ENCODE measurements at regions not wholly inside any gene's neighbourhood (a gene's known extent, or its start where the extent isn't known, plus 50 kb on each side); places are given as distances from the start of the nearest gene placed in this dataset.

DNA sequence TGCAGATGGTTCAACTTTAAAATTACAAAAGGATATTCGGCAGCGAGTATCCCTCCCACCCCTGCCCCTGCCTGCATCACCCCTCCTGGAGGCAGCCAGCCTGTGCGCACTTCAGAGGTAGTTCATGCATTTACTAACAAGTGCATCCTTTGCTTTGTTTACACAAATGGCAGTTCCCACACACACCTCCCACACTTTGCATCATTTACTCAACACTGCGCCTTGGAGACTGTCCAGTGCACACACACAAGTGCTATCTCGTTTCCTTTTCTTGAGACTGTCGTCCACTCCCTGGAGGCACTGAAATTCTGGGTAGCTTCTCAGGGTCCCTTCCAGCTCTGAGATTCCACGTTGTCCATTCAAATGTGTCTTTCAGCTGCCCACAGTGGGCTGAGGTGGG, 53.1 kb upstream of the VSX1 start:
- no peak for TF ChIP-seq L3MBTL2 (conservative IDR thresholded peaks at IDR 0.05)
- no peak for TF ChIP-seq SP1 (IDR thresholded peaks at IDR 0.05)
- TF ChIP-seq FOXM1 (IDR thresholded peaks at IDR 0.05; ENCODE audit: borderline replicate concordance), result no peak
- TF ChIP-seq, protein P1, sequence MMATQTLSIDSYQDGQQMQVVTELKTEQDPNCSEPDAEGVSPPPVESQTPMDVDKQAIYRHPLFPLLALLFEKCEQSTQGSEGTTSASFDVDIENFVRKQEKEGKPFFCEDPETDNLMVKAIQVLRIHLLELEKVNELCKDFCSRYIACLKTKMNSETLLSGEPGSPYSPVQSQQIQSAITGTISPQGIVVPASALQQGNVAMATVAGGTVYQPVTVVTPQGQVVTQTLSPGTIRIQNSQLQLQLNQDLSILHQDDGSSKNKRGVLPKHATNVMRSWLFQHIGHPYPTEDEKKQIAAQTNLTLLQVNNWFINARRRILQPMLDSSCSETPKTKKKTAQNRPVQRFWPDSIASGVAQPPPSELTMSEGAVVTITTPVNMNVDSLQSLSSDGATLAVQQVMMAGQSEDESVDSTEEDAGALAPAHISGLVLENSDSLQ (IDR thresholded peaks at IDR 0.05), result no peak
- no peak for TF ChIP-seq ZNF384 (IDR thresholded peaks at IDR 0.05)
- TF ChIP-seq NFRKB (IDR thresholded peaks at IDR 0.05), result no peak
- TF ChIP-seq LEF1 (IDR thresholded peaks at IDR 0.05; ENCODE audit: borderline replicate concordance), result no peak
- TF ChIP-seq SUZ12 (IDR thresholded peaks at IDR 0.05), result no peak
- TF ChIP-seq TARDBP (IDR thresholded peaks at IDR 0.05), result no peak
- TF ChIP-seq FOXA1 (IDR thresholded peaks at IDR 0.05), result no peak
- TF ChIP-seq HDGF (IDR thresholded peaks at IDR 0.05; ENCODE audit: borderline replicate concordance), result no peak
- no peak for TF ChIP-seq FOXK2 (IDR thresholded peaks at IDR 0.05)
- no peak for TF ChIP-seq ELF4 (IDR thresholded peaks at IDR 0.05)
- no peak for TF ChIP-seq ARNT (IDR thresholded peaks at IDR 0.05)
- no peak for DNase-seq (ENCODE audit: extremely low spot score)
- ChIA-PET POLR2A (no interaction called here), CTCF (no interaction called here)

DNA sequence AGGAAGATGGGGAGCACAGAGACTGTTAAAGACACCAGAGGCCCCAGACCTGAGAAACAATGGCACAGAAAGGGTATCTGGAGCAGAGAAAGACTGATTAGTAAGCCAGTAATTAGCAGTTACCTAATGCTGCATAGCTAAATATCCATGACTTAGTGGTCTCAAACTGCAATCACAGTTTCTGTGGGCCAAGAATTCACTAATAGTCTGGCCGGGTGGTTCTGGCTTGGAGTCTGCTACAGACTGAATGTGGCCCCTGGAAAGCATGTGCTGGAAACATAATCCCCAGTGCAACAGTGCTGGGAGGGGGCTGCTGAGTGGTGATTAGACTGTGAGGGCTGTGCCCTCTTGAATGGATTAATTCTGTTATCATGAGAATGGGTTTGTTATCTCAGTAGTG, 54.1 kb upstream of the VSX1 start:
- TF ChIP-seq TARDBP (IDR thresholded peaks at IDR 0.05), result no peak
- no peak for TF ChIP-seq FOXA1 (IDR thresholded peaks at IDR 0.05)
- no peak for TF ChIP-seq SP1 (IDR thresholded peaks at IDR 0.05)
- TF ChIP-seq LEF1 (IDR thresholded peaks at IDR 0.05; ENCODE audit: borderline replicate concordance), result no peak
- TF ChIP-seq, protein P1 (IDR thresholded peaks at IDR 0.05), result no peak
- TF ChIP-seq ARNT (IDR thresholded peaks at IDR 0.05), result no peak
- TF ChIP-seq NFRKB (IDR thresholded peaks at IDR 0.05), result no peak
- no peak for TF ChIP-seq FOXK2 (IDR thresholded peaks at IDR 0.05)
- TF ChIP-seq ELF4 (IDR thresholded peaks at IDR 0.05), result no peak
- POLR2A ChIA-PET, result no interaction called here
- CTCF ChIA-PET, result no interaction called here
- no peak for DNase-seq (ENCODE audit: extremely low spot score)

DNA sequence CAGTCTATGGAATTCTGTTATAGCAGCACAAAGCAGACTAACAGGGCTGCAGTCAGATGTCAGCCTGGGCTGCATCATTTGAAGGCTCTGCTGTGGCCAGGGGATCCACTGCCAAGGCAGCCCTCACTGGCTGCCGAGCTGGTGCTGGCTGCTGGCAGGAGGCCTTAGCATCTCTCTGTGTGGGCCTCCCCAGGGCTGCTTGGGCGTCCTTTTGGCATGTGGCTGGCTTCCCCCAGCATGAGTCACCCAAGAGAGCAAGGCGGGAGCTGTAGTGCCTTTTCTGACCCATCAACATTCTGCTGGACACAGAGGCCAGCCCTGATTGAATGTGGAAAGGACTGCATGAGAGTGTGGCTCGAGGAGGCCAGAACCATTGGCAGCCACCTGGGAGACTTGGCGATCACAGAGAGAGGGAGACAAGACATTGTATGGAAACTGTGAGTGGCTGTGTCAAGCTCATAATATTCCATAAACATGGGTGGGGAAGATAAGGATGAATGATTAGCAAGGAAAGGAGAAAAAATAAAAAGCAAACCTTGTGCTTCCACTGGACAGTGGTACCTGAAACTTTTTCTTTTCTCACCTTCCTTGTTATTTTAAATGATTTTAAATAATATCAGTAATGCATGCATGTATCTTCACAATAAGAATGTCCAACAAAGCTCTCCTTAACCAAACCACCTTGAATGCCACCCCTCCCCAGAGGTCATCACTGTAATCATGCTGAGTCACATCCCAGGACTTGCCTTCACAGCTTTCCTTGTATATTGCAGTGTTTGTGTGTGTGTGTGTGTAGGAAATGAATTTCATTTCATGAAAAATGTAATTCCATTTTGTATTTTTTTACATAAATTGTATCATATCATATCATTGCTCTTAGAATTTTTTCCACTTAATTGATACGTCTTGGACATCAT, 55.0 kb upstream of the VSX1 start:
- ChIA-PET CTCF (interaction anchor here (0.6 kb wide), 1 partner anchor 24 kb away, joined by 5 read pairs; no protein-coding TSS in a partner anchor), POLR2A (no interaction called here)
- TF ChIP-seq FOXK2 (IDR thresholded peaks at IDR 0.05) (no peak), ARNT (IDR thresholded peaks at IDR 0.05) (no peak), ELF4 (IDR thresholded peaks at IDR 0.05) (no peak), SUZ12 (IDR thresholded peaks at IDR 0.05) (no peak), LEF1 (IDR thresholded peaks at IDR 0.05; ENCODE audit: borderline replicate concordance) (no peak), TARDBP (IDR thresholded peaks at IDR 0.05) (no peak), CTBP1 (IDR thresholded peaks at IDR 0.05; ENCODE audit: borderline replicate concordance) (no peak), FOXM1 (IDR thresholded peaks at IDR 0.05; ENCODE audit: borderline replicate concordance) (no peak)
- no peak for DNase-seq (ENCODE audit: extremely low spot score)

DNA sequence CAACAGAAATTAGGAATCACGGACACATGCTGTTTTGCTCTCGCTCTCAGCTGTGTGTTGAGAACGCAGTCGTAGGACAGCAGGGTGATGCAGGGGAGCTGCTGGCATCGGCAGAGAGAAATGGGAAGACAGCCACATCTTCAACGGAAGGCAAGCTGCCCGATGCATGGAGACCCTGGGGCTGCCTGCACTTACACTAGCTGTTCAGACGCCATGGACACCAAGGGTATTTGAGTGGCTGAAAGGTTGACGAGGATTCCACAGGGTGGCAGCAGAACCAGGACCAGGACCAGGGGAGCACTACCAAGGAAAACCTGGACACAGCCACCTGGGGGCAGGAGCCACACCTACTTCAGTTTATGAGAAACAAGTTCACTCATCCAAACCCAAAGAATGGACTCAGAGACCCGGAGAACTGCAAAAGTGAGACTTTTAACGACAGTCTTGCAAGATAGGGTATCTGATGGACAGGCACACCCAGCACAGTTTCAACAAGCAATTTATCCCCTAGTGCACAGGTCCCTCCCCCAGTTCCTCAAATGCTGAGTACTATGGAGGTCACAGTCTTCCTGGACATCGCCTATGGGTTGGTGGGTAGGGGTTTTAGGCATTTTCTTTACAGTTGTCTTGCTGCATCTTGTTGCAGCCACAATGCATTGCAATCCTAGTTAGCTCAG, 56.3 kb upstream of the ENTPD6 start:
- ChIA-PET CTCF (no interaction called here), POLR2A (no interaction called here)
- DNase-seq (ENCODE audit: extremely low spot score), result no peak
- no peak for TF ChIP-seq NFRKB (IDR thresholded peaks at IDR 0.05)
- no peak for TF ChIP-seq L3MBTL2 (conservative IDR thresholded peaks at IDR 0.05)
- TF ChIP-seq HDGF (IDR thresholded peaks at IDR 0.05; ENCODE audit: borderline replicate concordance), result no peak
- TF ChIP-seq TARDBP (IDR thresholded peaks at IDR 0.05), result no peak
- TF ChIP-seq, protein P1 (IDR thresholded peaks at IDR 0.05), result no peak
- no peak for TF ChIP-seq FOXM1 (IDR thresholded peaks at IDR 0.05; ENCODE audit: borderline replicate concordance)
- no peak for TF ChIP-seq BHLHE40 (IDR thresholded peaks at IDR 0.05; ENCODE audit: borderline replicate concordance)
- no peak for TF ChIP-seq ELF4 (IDR thresholded peaks at IDR 0.05)
- no peak for TF ChIP-seq ZNF384 (IDR thresholded peaks at IDR 0.05)
- TF ChIP-seq FOXK2 (IDR thresholded peaks at IDR 0.05), result no peak
- no peak for TF ChIP-seq CTBP1 (IDR thresholded peaks at IDR 0.05; ENCODE audit: borderline replicate concordance)
- TF ChIP-seq LEF1 (IDR thresholded peaks at IDR 0.05; ENCODE audit: borderline replicate concordance), result no peak
- TF ChIP-seq FOXA1 (IDR thresholded peaks at IDR 0.05), result no peak
- TF ChIP-seq SUZ12 (IDR thresholded peaks at IDR 0.05), result no peak
- TF ChIP-seq SP1 (IDR thresholded peaks at IDR 0.05), result no peak
- TF ChIP-seq ARNT (IDR thresholded peaks at IDR 0.05), result no peak

DNA sequence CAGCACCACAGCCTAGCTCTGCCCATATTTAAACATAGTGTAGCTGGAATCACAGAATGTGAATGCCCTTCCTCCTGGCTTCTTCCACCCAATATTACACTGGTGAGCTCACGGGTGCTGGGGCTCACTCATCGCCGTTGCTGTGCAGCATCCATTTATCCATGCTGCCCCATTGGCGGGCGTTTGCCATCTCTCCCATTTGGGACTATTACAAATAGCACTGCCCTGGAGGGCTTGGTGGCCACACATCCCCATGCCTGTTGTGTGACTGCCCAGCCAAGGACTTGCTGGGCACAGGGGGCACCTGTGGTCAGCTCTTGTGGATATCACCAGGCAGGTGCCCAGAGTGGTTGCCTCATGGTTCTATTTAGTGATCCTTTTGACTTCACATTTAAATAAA, 54.5 kb upstream of the ENTPD6 start:
- ChIA-PET CTCF (no interaction called here), POLR2A (no interaction called here)
- no peak for DNase-seq (ENCODE audit: extremely low spot score)
- no peak for TF ChIP-seq ARNT (IDR thresholded peaks at IDR 0.05)
- no peak for TF ChIP-seq FOXM1 (IDR thresholded peaks at IDR 0.05; ENCODE audit: borderline replicate concordance)
- TF ChIP-seq ELF4 (IDR thresholded peaks at IDR 0.05), result no peak
- TF ChIP-seq ZNF384 (IDR thresholded peaks at IDR 0.05), result no peak
- no peak for TF ChIP-seq SUZ12 (IDR thresholded peaks at IDR 0.05)
- TF ChIP-seq TARDBP (IDR thresholded peaks at IDR 0.05), result no peak
- TF ChIP-seq BHLHE40 (IDR thresholded peaks at IDR 0.05; ENCODE audit: borderline replicate concordance), result no peak

DNA sequence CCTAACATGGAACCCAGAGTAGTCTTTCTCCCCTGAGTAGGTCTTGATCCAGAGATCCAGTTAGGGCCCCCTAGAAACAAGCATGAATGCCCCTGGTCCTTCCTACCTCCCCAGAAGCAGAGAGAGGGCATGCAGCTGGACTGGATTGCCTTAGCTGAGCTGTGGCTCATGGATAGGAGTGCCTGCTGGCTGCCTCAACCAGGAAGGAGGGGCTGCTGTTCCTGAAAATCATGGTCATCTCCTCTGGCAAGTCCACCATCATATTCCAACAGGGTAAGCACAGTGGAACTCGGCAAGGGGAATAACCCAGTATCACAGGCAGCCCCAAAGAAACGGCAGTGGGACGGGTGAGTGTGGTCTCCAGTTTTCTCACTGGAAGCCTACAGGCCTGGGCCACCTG, 53.1 kb upstream of the ENTPD6 start:
- CTCF ChIA-PET, result no interaction called here
- no peak for DNase-seq (ENCODE audit: extremely low spot score)
- POLR2A ChIA-PET, result no interaction called here
- no peak for TF ChIP-seq L3MBTL2 (conservative IDR thresholded peaks at IDR 0.05)
- TF ChIP-seq FOXM1 (IDR thresholded peaks at IDR 0.05; ENCODE audit: borderline replicate concordance), result no peak
- no peak for TF ChIP-seq LEF1 (IDR thresholded peaks at IDR 0.05; ENCODE audit: borderline replicate concordance)
- no peak for TF ChIP-seq CTBP1 (IDR thresholded peaks at IDR 0.05; ENCODE audit: borderline replicate concordance)
- TF ChIP-seq NFRKB (IDR thresholded peaks at IDR 0.05), result no peak
- TF ChIP-seq BHLHE40 (IDR thresholded peaks at IDR 0.05; ENCODE audit: borderline replicate concordance), result no peak

All from HEK293T (cell line).